ENCODE measurements at regions not wholly inside any gene's neighbourhood (a gene's known extent, or its start where the extent isn't known, plus 50 kb on each side); places are given as distances from the start of the nearest gene placed in this dataset.
"Not testable (repeated sequence)": the region's sequence is repeated elsewhere in the genome, so short reads cannot be mapped to it uniquely, and the experiment has no call there.

- not testable (repeated sequence) for H3K27me3 ChIP-seq (ENCODE audit: control insufficient read depth in 3 of 3, insufficient read depth in 3 of 3, low read depth in 1 of 3, low read length in 3 of 3); H2BK15ac ChIP-seq (ENCODE audit: low read length); H3K18ac ChIP-seq (ENCODE audit: low read length); H3K36me3 ChIP-seq (replicated peaks in 1 of 2; ENCODE audit: control insufficient read depth in 2 of 2, insufficient read depth in 2 of 2, low read length in 2 of 2); DNase-seq (ENCODE audit: low spot score); H3K14ac ChIP-seq (ENCODE audit: low read length); H3K4ac ChIP-seq (ENCODE audit: low read length); H4K8ac ChIP-seq (ENCODE audit: low read depth, low read length); H3K27ac ChIP-seq (replicated peaks; ENCODE audit: low read length); H3K23ac ChIP-seq (ENCODE audit: low read depth, low read length, poor library complexity); H2BK12ac ChIP-seq (ENCODE audit: low read length); H3K4me3 ChIP-seq (ENCODE audit: low read length in 2 of 2); H3K9ac ChIP-seq (ENCODE audit: low read depth, low read length, poor library complexity); H2AFZ ChIP-seq (ENCODE audit: low read length); H3K4me1 ChIP-seq (ENCODE audit: control insufficient read depth in 2 of 2, insufficient read depth in 1 of 2, low read depth in 1 of 2, low read length in 2 of 2); H4K91ac ChIP-seq (ENCODE audit: low read depth, low read length, poor library complexity); H3K9me3 ChIP-seq (replicated peaks in 1 of 2; ENCODE audit: control insufficient read depth in 2 of 2, insufficient read depth in 1 of 2, low read depth in 1 of 2, low read length in 2 of 2); H2BK120ac ChIP-seq (ENCODE audit: low read depth, low read length); H3K4me2 ChIP-seq (ENCODE audit: insufficient read depth, low read length, poor library complexity, severe bottlenecking); H2AK5ac ChIP-seq (ENCODE audit: low read depth, low read length); H3K79me1 ChIP-seq (ENCODE audit: low read depth, low read length); H2BK5ac ChIP-seq (ENCODE audit: low read length)
- no CpG with 5 or more reads among the region's 19 CpGs for WGBS, 2 donors (ENCODE audit: extremely low coverage in 2 of 2, insufficient read length in 2 of 2, insufficient replicate concordance in 1 of 2)
These were observed 349.8 kb downstream of the POM121L12 start for GRCh38 chr7:53385239-53385638.

DNA sequence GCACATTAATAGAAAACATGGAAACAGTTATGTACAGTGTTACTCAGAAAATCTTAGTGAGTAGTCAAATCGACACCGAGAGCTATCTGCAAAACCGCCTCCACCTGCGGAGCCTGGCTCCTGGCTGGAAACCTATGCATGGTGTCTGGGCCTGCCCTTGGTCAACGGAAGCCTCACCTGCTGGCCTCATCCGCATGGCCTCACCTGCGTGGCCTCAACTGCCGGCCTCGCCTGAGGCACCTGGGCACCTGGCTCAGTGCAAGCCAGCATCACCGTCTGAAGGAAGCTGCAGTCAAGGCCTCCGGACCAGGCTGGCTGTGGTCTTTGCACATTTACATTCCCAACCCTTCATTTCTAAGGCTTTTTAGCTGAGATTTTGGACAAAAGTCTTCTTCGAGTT, 352.1 kb downstream of the POM121L12 start:
- no peak overlapping the region for H3K27ac ChIP-seq (replicated peaks; ENCODE audit: low read length)
- no peak overlapping the region for H2BK5ac ChIP-seq (ENCODE audit: low read length)
- no peak overlapping the region for H4K8ac ChIP-seq (ENCODE audit: low read depth, low read length)
- H3K27me3 ChIP-seq (ENCODE audit: control insufficient read depth in 3 of 3, insufficient read depth in 3 of 3, low read depth in 1 of 3, low read length in 3 of 3), result no peaks in the 10 kb centered on the region
- no peak overlapping the region for H3K23ac ChIP-seq (ENCODE audit: low read depth, low read length, poor library complexity)
- no peak overlapping the region for H3K4me2 ChIP-seq (ENCODE audit: insufficient read depth, low read length, poor library complexity, severe bottlenecking)
- H3K9me3 ChIP-seq (replicated peaks in 1 of 2; ENCODE audit: control insufficient read depth in 2 of 2, insufficient read depth in 1 of 2, low read depth in 1 of 2, low read length in 2 of 2), result no peaks in the 10 kb centered on the region
- WGBS, 2 donors (ENCODE audit: extremely low coverage in 2 of 2, insufficient read length in 2 of 2, insufficient replicate concordance in 1 of 2), result no CpG with 5 or more reads among the region's 12 CpGs
- H2BK120ac ChIP-seq (ENCODE audit: low read depth, low read length), result no peak overlapping the region
- H3K36me3 ChIP-seq (replicated peaks in 1 of 2; ENCODE audit: control insufficient read depth in 2 of 2, insufficient read depth in 2 of 2, low read length in 2 of 2), result no peaks in the 10 kb centered on the region
- H2AFZ ChIP-seq (ENCODE audit: low read length), result no peak overlapping the region
- no peak overlapping the region for H2BK12ac ChIP-seq (ENCODE audit: low read length)
- H3K4me1 ChIP-seq (ENCODE audit: control insufficient read depth in 2 of 2, insufficient read depth in 1 of 2, low read depth in 1 of 2, low read length in 2 of 2), result no peaks in the 10 kb centered on the region
- no peak overlapping the region for H3K18ac ChIP-seq (ENCODE audit: low read length)
- H3K4ac ChIP-seq (ENCODE audit: low read length), result no peak overlapping the region
- no peak overlapping the region for H2BK15ac ChIP-seq (ENCODE audit: low read length)
- no peak overlapping the region for H3K4me3 ChIP-seq (ENCODE audit: low read length in 2 of 2)
- no peak overlapping the region for H3K14ac ChIP-seq (ENCODE audit: low read length)
- H3K9ac ChIP-seq (ENCODE audit: low read depth, low read length, poor library complexity), result no peak overlapping the region
- no peak overlapping the region for H2AK5ac ChIP-seq (ENCODE audit: low read depth, low read length)
- DNase-seq (ENCODE audit: low spot score), result no peak
- no peaks in the 10 kb centered on the region for H3K79me1 ChIP-seq (ENCODE audit: low read depth, low read length)
- no peak overlapping the region for H4K91ac ChIP-seq (ENCODE audit: low read depth, low read length, poor library complexity)

DNA sequence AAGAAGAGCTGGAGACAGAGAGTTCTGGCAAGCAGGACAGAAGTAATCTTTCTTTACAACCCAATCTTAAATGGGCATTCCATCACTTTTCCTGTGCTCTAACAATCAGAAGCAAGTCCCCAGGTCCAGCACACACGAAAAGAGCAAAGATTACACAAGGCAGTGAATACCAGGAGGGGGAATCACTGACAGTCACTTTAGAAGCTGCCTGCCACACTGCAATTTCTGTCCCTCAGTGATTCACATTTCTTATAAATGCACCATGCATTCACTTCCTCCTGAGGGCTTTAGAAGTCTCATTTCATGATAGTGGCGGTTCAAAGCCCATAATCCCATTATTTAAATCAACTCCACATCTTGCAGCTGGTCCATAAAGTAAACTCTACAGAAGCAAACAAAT, 362.5 kb downstream of the POM121L12 start:
- H3K79me1 ChIP-seq (ENCODE audit: low read depth, low read length), result no peaks in the 10 kb centered on the region
- no peak for DNase-seq (ENCODE audit: low spot score)
- no peak overlapping the region for H2AFZ ChIP-seq (ENCODE audit: low read length)
- no peak overlapping the region for H2BK120ac ChIP-seq (ENCODE audit: low read depth, low read length)
- no peak overlapping the region for H2BK5ac ChIP-seq (ENCODE audit: low read length)
- no peak overlapping the region for H3K14ac ChIP-seq (ENCODE audit: low read length)
- H3K9ac ChIP-seq (ENCODE audit: low read depth, low read length, poor library complexity), result no peak overlapping the region
- no peak overlapping the region for H4K91ac ChIP-seq (ENCODE audit: low read depth, low read length, poor library complexity)
- H2AK5ac ChIP-seq (ENCODE audit: low read depth, low read length), result no peak overlapping the region
- H2BK15ac ChIP-seq (ENCODE audit: low read length), result no peak overlapping the region
- H3K9me3 ChIP-seq (replicated peaks in 1 of 2; ENCODE audit: control insufficient read depth in 2 of 2, insufficient read depth in 1 of 2, low read depth in 1 of 2, low read length in 2 of 2), result no peaks in the 10 kb centered on the region
- no peak overlapping the region for H3K27ac ChIP-seq (replicated peaks; ENCODE audit: low read length)
- no peak overlapping the region for H2BK12ac ChIP-seq (ENCODE audit: low read length)
- no peak overlapping the region for H3K4me3 ChIP-seq (ENCODE audit: low read length in 2 of 2)
- no peaks in the 10 kb centered on the region for H3K4me1 ChIP-seq (ENCODE audit: control insufficient read depth in 2 of 2, insufficient read depth in 1 of 2, low read depth in 1 of 2, low read length in 2 of 2)
- no CpG with 5 or more reads among the region's 2 CpGs for WGBS, 2 donors (ENCODE audit: extremely low coverage in 2 of 2, insufficient read length in 2 of 2, insufficient replicate concordance in 1 of 2)
- no peak overlapping the region for H4K8ac ChIP-seq (ENCODE audit: low read depth, low read length)
- H3K27me3 ChIP-seq (ENCODE audit: control insufficient read depth in 3 of 3, insufficient read depth in 3 of 3, low read depth in 1 of 3, low read length in 3 of 3), result no peaks in the 10 kb centered on the region
- H3K18ac ChIP-seq (ENCODE audit: low read length), result no peak overlapping the region
- H3K4ac ChIP-seq (ENCODE audit: low read length), result no peak overlapping the region
- H3K36me3 ChIP-seq (replicated peaks in 1 of 2; ENCODE audit: control insufficient read depth in 2 of 2, insufficient read depth in 2 of 2, low read length in 2 of 2), result no peaks in the 10 kb centered on the region
- no peak overlapping the region for H3K23ac ChIP-seq (ENCODE audit: low read depth, low read length, poor library complexity)
- no peak overlapping the region for H3K4me2 ChIP-seq (ENCODE audit: insufficient read depth, low read length, poor library complexity, severe bottlenecking)

DNA sequence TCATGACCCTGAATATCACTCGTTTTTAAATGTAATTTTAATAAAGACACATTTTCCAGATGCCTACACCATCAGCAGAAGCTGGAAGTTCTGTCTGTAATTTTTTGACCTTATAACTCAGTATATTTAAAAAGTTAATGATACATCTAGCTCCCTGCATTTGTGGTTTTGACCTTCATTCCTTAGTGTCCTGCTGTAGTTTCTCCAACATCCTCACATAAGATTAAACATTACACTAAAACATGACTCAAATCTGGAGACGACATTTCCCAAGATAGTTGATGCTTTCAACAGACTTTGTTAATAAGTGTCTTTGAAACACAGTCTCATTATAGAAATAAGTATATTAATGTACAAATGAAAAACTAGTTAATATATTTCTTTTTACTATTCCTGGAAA, 363.1 kb downstream of the POM121L12 start:
- Histone ChIP-seq H3K4me1 (ENCODE audit: control insufficient read depth in 2 of 2, insufficient read depth in 1 of 2, low read depth in 1 of 2, low read length in 2 of 2) (no peaks in the 10 kb centered on the region), H3K4ac (ENCODE audit: low read length) (no peak overlapping the region), H3K4me3 (ENCODE audit: low read length in 2 of 2) (no peak overlapping the region), H3K36me3 (replicated peaks in 1 of 2; ENCODE audit: control insufficient read depth in 2 of 2, insufficient read depth in 2 of 2, low read length in 2 of 2) (no peaks in the 10 kb centered on the region), H4K91ac (ENCODE audit: low read depth, low read length, poor library complexity) (no peak overlapping the region), H3K9ac (ENCODE audit: low read depth, low read length, poor library complexity) (no peak overlapping the region), H3K23ac (ENCODE audit: low read depth, low read length, poor library complexity) (no peak overlapping the region), H2BK120ac (ENCODE audit: low read depth, low read length) (no peak overlapping the region), H3K9me3 (replicated peaks in 1 of 2; ENCODE audit: control insufficient read depth in 2 of 2, insufficient read depth in 1 of 2, low read depth in 1 of 2, low read length in 2 of 2) (no peaks in the 10 kb centered on the region), H2BK15ac (ENCODE audit: low read length) (no peak overlapping the region), H3K4me2 (ENCODE audit: insufficient read depth, low read length, poor library complexity, severe bottlenecking) (no peak overlapping the region), H3K14ac (ENCODE audit: low read length) (no peak overlapping the region), H3K79me1 (ENCODE audit: low read depth, low read length) (no peaks in the 10 kb centered on the region), H2AK5ac (ENCODE audit: low read depth, low read length) (no peak overlapping the region), H3K27ac (replicated peaks; ENCODE audit: low read length) (no peak overlapping the region), H2BK5ac (ENCODE audit: low read length) (no peak overlapping the region), H2AFZ (ENCODE audit: low read length) (no peak overlapping the region), H2BK12ac (ENCODE audit: low read length) (no peak overlapping the region), H4K8ac (ENCODE audit: low read depth, low read length) (no peak overlapping the region), H3K18ac (ENCODE audit: low read length) (no peak overlapping the region), H3K27me3 (ENCODE audit: control insufficient read depth in 3 of 3, insufficient read depth in 3 of 3, low read depth in 1 of 3, low read length in 3 of 3) (no peaks in the 10 kb centered on the region)
- no CpG with 5 or more reads among the region's 2 CpGs for whole genome bisulfite sequencing, 2 donors (ENCODE audit: extremely low coverage in 2 of 2, insufficient read length in 2 of 2, insufficient replicate concordance in 1 of 2)
- no peak for DNase-seq (ENCODE audit: low spot score)

Data from neuronal stem cell (in vitro differentiated cells).